H9 (cell line): ENCODE measurements at regions not wholly inside any gene's neighbourhood (a gene's known extent, or its start where the extent isn't known, plus 50 kb on each side); places are given as distances from the start of the nearest gene placed in this dataset.
"Not testable (repeated sequence)": the region's sequence is repeated elsewhere in the genome, so short reads cannot be mapped to it uniquely, and the experiment has no call there.

Experiments used
- DNase-seq: peaks from one replicate; pipeline ENCODE4 v3.0.0-alpha.2; 2017
- H2AFZ ChIP-seq: one replicate; pipeline ENCODE4 v1.6.1; 2013; ENCODE audit warnings: mild to moderate bottlenecking, low read length, control low read depth, moderate library complexity
- H2AK5ac ChIP-seq: 2 replicates; pipeline ENCODE4 v1.6.1; 2013; ENCODE audit warnings: low read length, control low read depth, mixed read lengths; ENCODE audit not compliant: insufficient read length
- H2BK120ac ChIP-seq: one replicate; pipeline ENCODE4 v1.6.1; 2013; ENCODE audit warnings: low read depth, mild to moderate bottlenecking, low read length, control low read depth, inconsistent platforms; ENCODE audit not compliant: poor library complexity, severe bottlenecking
- H2BK12ac ChIP-seq: 2 replicates; pipeline ENCODE4 v1.6.1; 2013; ENCODE audit warnings: low read length, control low read depth, mixed read lengths, low read depth; ENCODE audit not compliant: insufficient read length
- H2BK15ac ChIP-seq: 2 replicates; pipeline ENCODE4 v1.6.1; 2013; ENCODE audit warnings: low read depth, low read length, control low read depth
- H2BK20ac ChIP-seq: one replicate; pipeline ENCODE4 v1.6.1; 2013; ENCODE audit warnings: low read depth, mild to moderate bottlenecking, low read length, control low read depth, inconsistent platforms; ENCODE audit not compliant: poor library complexity, severe bottlenecking
- H2BK5ac ChIP-seq: 2 replicates; pipeline ENCODE4 v1.6.1; 2013; ENCODE audit warnings: low read length, control low read depth, mixed read lengths; ENCODE audit not compliant: insufficient read length
- H3K14ac ChIP-seq: 2 replicates; pipeline ENCODE4 v1.6.1; 2013; ENCODE audit warnings: low read length, control low read depth; ENCODE audit not compliant: insufficient read depth
- H3K18ac ChIP-seq: 2 replicates; pipeline ENCODE4 v1.6.1; 2013; ENCODE audit warnings: low read depth, mild to moderate bottlenecking, mixed read lengths, low read length, control low read depth; ENCODE audit not compliant: insufficient read length
- H3K23ac ChIP-seq: 2 replicates; pipeline ENCODE4 v1.6.1; 2013; ENCODE audit warnings: low read length, control low read depth, mixed read lengths, low read depth; ENCODE audit not compliant: insufficient read length
- H3K23me2 ChIP-seq: 2 replicates; pipeline ENCODE4 v1.6.1; 2013; ENCODE audit warnings: low read depth, mild to moderate bottlenecking, mixed read lengths, low read length, control low read depth; ENCODE audit not compliant: insufficient read length, poor library complexity, severe bottlenecking
- H3K27ac ChIP-seq: 2 replicates; pipeline ENCODE4 v1.5.1; 2013; ENCODE audit warnings: low read length, control low read depth, mixed read lengths, low read depth; ENCODE audit not compliant: insufficient read length
- H3K27me3 ChIP-seq: 2 replicates; pipeline ENCODE4 v1.6.1; 2013; ENCODE audit warnings: low read length, control low read depth, inconsistent platforms; ENCODE audit not compliant: insufficient read depth
- H3K4ac ChIP-seq: 2 replicates; pipeline ENCODE4 v1.6.1; 2013; ENCODE audit warnings: low read depth, mild to moderate bottlenecking, control low read depth, inconsistent platforms, low read length, moderate library complexity
- H3K4me1 ChIP-seq: 2 replicates; pipeline ENCODE4 v1.6.1; 2013; ENCODE audit warnings: low read length, control low read depth, inconsistent platforms; ENCODE audit not compliant: insufficient read depth
- H3K4me2 ChIP-seq: 2 replicates; pipeline ENCODE4 v1.6.1; 2013; ENCODE audit warnings: low read length, control low read depth, mixed read lengths; ENCODE audit not compliant: insufficient read length, insufficient read depth
- H3K56ac ChIP-seq: 2 replicates; pipeline ENCODE4 v1.6.1; 2013; ENCODE audit warnings: low read depth, mild to moderate bottlenecking, mixed read lengths, low read length, control low read depth; ENCODE audit not compliant: insufficient read length
- H3K79me1 ChIP-seq: 2 replicates; pipeline ENCODE4 v1.6.1; 2013; ENCODE audit warnings: low read depth, mild to moderate bottlenecking, moderate library complexity, low read length, control low read depth, inconsistent platforms; ENCODE audit not compliant: insufficient read depth, poor library complexity, severe bottlenecking
- H3K79me2 ChIP-seq: 2 replicates; pipeline ENCODE4 v1.6.1; 2013; ENCODE audit warnings: low read length, control low read depth, inconsistent platforms; ENCODE audit not compliant: insufficient read depth
- H3K9ac ChIP-seq: 2 replicates; pipeline ENCODE4 v1.6.1; 2013; ENCODE audit warnings: low read length, control low read depth, mixed read lengths; ENCODE audit not compliant: insufficient read length; ENCODE audit errors: extremely low read depth
- H3K9me3 ChIP-seq: one replicate; pipeline ENCODE4 v1.6.1; 2013; ENCODE audit warnings: low read depth, low read length, inconsistent platforms; ENCODE audit not compliant: control insufficient read depth
- H3T11ph ChIP-seq: one replicate; pipeline ENCODE4 v1.6.1; 2013; ENCODE audit warnings: mild to moderate bottlenecking, low read length, control low read depth, inconsistent platforms
- H4K20me1 ChIP-seq: one replicate; pipeline ENCODE4 v1.6.1; 2013; ENCODE audit not compliant: control insufficient read depth, insufficient read length, insufficient read depth
- H4K5ac ChIP-seq: 2 replicates; pipeline ENCODE4 v1.6.1; 2013; ENCODE audit warnings: low read depth, mild to moderate bottlenecking, mixed read lengths, low read length, control low read depth; ENCODE audit not compliant: insufficient read length
- H4K8ac ChIP-seq: replicated peaks from 2 replicates; pipeline ENCODE4 v1.6.1; 2013; ENCODE audit warnings: low read length, control low read depth, mixed read lengths, low read depth; ENCODE audit not compliant: insufficient read length
- H4K91ac ChIP-seq: 2 replicates; pipeline ENCODE4 v1.6.1; 2013; ENCODE audit warnings: low read depth, mild to moderate bottlenecking, moderate library complexity, mixed read lengths, low read length, control low read depth; ENCODE audit not compliant: insufficient read length
- H3K27ac Mint-ChIP-seq, 3 experiments: 2 replicates in 2 of 3; 3 replicates in 1 of 3; pipeline ENCODE4 v1.8.0; 2020 to 2021; ENCODE audit warnings: mixed read lengths in 3 of 3, mild to moderate bottlenecking in 1 of 3, moderate library complexity in 1 of 3
- H3K27me3 Mint-ChIP-seq: 2 replicates; pipeline ENCODE4 v1.8.0; 2021; ENCODE audit warnings: low read depth, mild to moderate bottlenecking, moderate library complexity, mixed read lengths
- H3K36me3 Mint-ChIP-seq, 3 experiments: 2 replicates in 2 of 3; 3 replicates in 1 of 3; pipeline ENCODE4 v1.8.0; 2020 to 2021; ENCODE audit warnings: low read depth in 3 of 3, mixed read lengths in 3 of 3; ENCODE audit not compliant: insufficient read depth in 1 of 3
- H3K4me1 Mint-ChIP-seq, 2 experiments: 2 replicates each; pipeline ENCODE4 v1.8.0; 2020; ENCODE audit warnings: mixed read lengths in 2 of 2
- H3K4me3 Mint-ChIP-seq, 2 experiments: 2 replicates in 1 of 2; 3 replicates in 1 of 2; pipeline ENCODE4 v1.8.0; 2020 to 2021; ENCODE audit warnings: mild to moderate bottlenecking in 2 of 2, mixed read lengths in 2 of 2, moderate library complexity in 1 of 2
- H3K9me3 Mint-ChIP-seq, 2 experiments: 2 replicates in 1 of 2; 3 replicates in 1 of 2; pipeline ENCODE4 v1.8.0; 2020; ENCODE audit warnings: mild to moderate bottlenecking in 2 of 2, mixed read lengths in 2 of 2, moderate library complexity in 1 of 2
- CTCF ChIP-seq: fragments of 200-600 bp; sonication (generic); conservative IDR thresholded peaks from 3 replicates; pipeline ENCODE4 v1.8.0; 2021; ENCODE audit warnings: antibody characterized with exemption, mild to moderate bottlenecking
- WGBS: extraction: QIAGEN DNeasy Blood & Tissue Kit; methylation state at CpG from one replicate; pipeline ENCODE4 v1.1.7; 2013; ENCODE audit warnings: missing lambda C conversion rate, low lambda C conversion rate, mixed read lengths; ENCODE audit not compliant: insufficient read length; ENCODE audit errors: extremely low coverage; 5-methylcytosine and 5-hydroxymethylcytosine counted together

GRCh38 chr16:26505496-26505895 is 561.2 kb upstream of the C16orf82 start:
- TF ChIP-seq CTCF = no peak
- no peak overlapping the region for H4K5ac ChIP-seq
- no peak overlapping the region for H2AK5ac ChIP-seq

GRCh38 chr16:26508946-26509345 is 557.8 kb upstream of the C16orf82 start:
- H3K27ac ChIP-seq, H2AFZ ChIP-seq, H4K91ac ChIP-seq, H4K5ac ChIP-seq, H3K9me3 ChIP-seq, H3K56ac ChIP-seq, H3T11ph ChIP-seq, H4K8ac ChIP-seq, H3K79me2 ChIP-seq, H3K27me3 Mint-ChIP-seq, H3K36me3 Mint-ChIP-seq, H3K79me1 ChIP-seq, H3K27me3 ChIP-seq, H3K4me3 Mint-ChIP-seq, H3K4me2 ChIP-seq, H4K20me1 ChIP-seq, H3K9ac ChIP-seq, H3K27ac Mint-ChIP-seq, H2BK120ac ChIP-seq, H3K23ac ChIP-seq, H2AK5ac ChIP-seq, H2BK20ac ChIP-seq, H3K4me1 ChIP-seq, DNase-seq, H3K4ac ChIP-seq, H3K14ac ChIP-seq, H3K23me2 ChIP-seq, H3K18ac ChIP-seq, H3K9me3 Mint-ChIP-seq, H2BK12ac ChIP-seq, H2BK15ac ChIP-seq, H2BK5ac ChIP-seq: not testable (repeated sequence)
- H3K4me1 Mint-ChIP-seq = peaks cover 6 to 12% of the 10 kb centered on the region in 2 experiments; a peak in 3 of 4 replicates
- WGBS = no CpG with 5 or more reads among the region's 4 CpGs

More at GRCh38 chr16:26505496-26505895, 561.2 kb upstream of the C16orf82 start:
- Histone ChIP-seq H4K20me1 (no peaks in the 10 kb centered on the region), H3T11ph (no peak overlapping the region), H2BK5ac (no peak overlapping the region), H2AFZ (no peak overlapping the region), H2BK15ac (no peak overlapping the region), H3K23ac (no peak overlapping the region), H3K27me3 (no peaks in the 10 kb centered on the region; the same call in 1 of the 2 replicates), H3K79me2 (no peaks in the 10 kb centered on the region), H3K9ac (no peak overlapping the region), H2BK20ac (no peak overlapping the region), H3K23me2 (no peaks in the 10 kb centered on the region), H3K9me3 (no peaks in the 10 kb centered on the region), H3K4me1 (peaks cover 3% of the 10 kb centered on the region; the same call in 1 of the 2 replicates), H3K4me2 (no peak overlapping the region), H4K8ac (no peak overlapping the region), H3K18ac (no peak overlapping the region), H4K91ac (no peak overlapping the region), H3K56ac (no peak overlapping the region), H3K4ac (no peak overlapping the region), H3K79me1 (no peaks in the 10 kb centered on the region), H3K14ac (no peak overlapping the region), H2BK120ac (no peak overlapping the region), H3K27ac (no peak overlapping the region), H2BK12ac (no peak overlapping the region)
- H3K36me3 Mint-ChIP-seq = no peaks in the 10 kb centered on the region
- DNase-seq = no peak
- H3K27ac Mint-ChIP-seq = no peak overlapping the region
- H3K27me3 Mint-ChIP-seq = peaks cover 2% of the 10 kb centered on the region; the same call in 1 of the 2 replicates
- H3K4me1 Mint-ChIP-seq = peaks cover 6 to 12% of the 10 kb centered on the region in 2 experiments; a peak in 3 of 4 replicates
- no peaks in the 10 kb centered on the region for H3K9me3 Mint-ChIP-seq
- H3K4me3 Mint-ChIP-seq = no peak overlapping the region
